RWPE2 (cell line): ENCODE measurements at regions not wholly inside any gene's neighbourhood (a gene's known extent, or its start where the extent isn't known, plus 50 kb on each side); places are given as distances from the start of the nearest gene placed in this dataset.

ENCODE experiments used
- ATAC-seq: fragments of 200-7000 bp; cut with Tn5 transposase; 3 replicates; pipeline ENCODE4 v1.9.1; 2021; ENCODE audit warnings: low read depth
- DNase-seq: peaks from one replicate; pipeline ENCODE4 v3.0.0-alpha.2; 2020; ENCODE audit warnings: low spot score
- H3K27ac ChIP-seq: fragments of 450-650 bp; 2 replicates; pipeline ENCODE4 v1.5.1; 2017; ENCODE audit warnings: mild to moderate bottlenecking; ENCODE audit not compliant: poor library complexity, severe bottlenecking
- H3K27me3 ChIP-seq: fragments of 250-450 bp; sonication (Bioruptor Pico); 2 replicates; pipeline ENCODE4 v1.5.1; 2021; ENCODE audit warnings: mild to moderate bottlenecking, moderate library complexity; ENCODE audit not compliant: insufficient read depth, poor library complexity, severe bottlenecking
- H3K36me3 ChIP-seq: fragments of 250-450 bp; sonication (Bioruptor Pico); 2 replicates; pipeline ENCODE4 v1.5.1; 2020; ENCODE audit warnings: low read depth, mild to moderate bottlenecking, moderate library complexity
- H3K4me1 ChIP-seq: fragments of 250-450 bp; sonication (Bioruptor Pico); 2 replicates; pipeline ENCODE4 v1.5.1; 2021; ENCODE audit warnings: mild to moderate bottlenecking, moderate library complexity; ENCODE audit not compliant: insufficient read depth, poor library complexity, severe bottlenecking
- H3K4me3 ChIP-seq: fragments of 250-450 bp; sonication (Bioruptor Pico); 2 replicates; pipeline ENCODE4 v1.5.1; 2021; ENCODE audit warnings: mild to moderate bottlenecking, moderate library complexity; ENCODE audit not compliant: severe bottlenecking
- H3K9me3 ChIP-seq: fragments of 250-450 bp; sonication (Bioruptor Pico); 2 replicates; pipeline ENCODE4 v1.5.1; 2021; ENCODE audit warnings: mild to moderate bottlenecking, moderate library complexity; ENCODE audit not compliant: severe bottlenecking
- CTCF ChIP-seq: fragments of 450-650 bp; IDR thresholded peaks from one replicate; pipeline ENCODE4 v1.5.1; 2017; ENCODE audit warnings: mild to moderate bottlenecking, moderate library complexity; ENCODE audit not compliant: poor library complexity, severe bottlenecking

GRCh38 chr6:145420599-145420998 is 314.7 kb downstream of the EPM2A start:
- H3K4me1 ChIP-seq, result no peaks in the 10 kb centered on the region
- ATAC-seq (no peak), DNase-seq (no peak)
- H3K27me3 ChIP-seq, result no peaks in the 10 kb centered on the region
- no peak overlapping the region for H3K4me3 ChIP-seq
- TF ChIP-seq CTCF, result no peak
- H3K36me3 ChIP-seq, result no peaks in the 10 kb centered on the region
- H3K27ac ChIP-seq, result no peak overlapping the region
- H3K9me3 ChIP-seq, result no peaks in the 10 kb centered on the region

DNA sequence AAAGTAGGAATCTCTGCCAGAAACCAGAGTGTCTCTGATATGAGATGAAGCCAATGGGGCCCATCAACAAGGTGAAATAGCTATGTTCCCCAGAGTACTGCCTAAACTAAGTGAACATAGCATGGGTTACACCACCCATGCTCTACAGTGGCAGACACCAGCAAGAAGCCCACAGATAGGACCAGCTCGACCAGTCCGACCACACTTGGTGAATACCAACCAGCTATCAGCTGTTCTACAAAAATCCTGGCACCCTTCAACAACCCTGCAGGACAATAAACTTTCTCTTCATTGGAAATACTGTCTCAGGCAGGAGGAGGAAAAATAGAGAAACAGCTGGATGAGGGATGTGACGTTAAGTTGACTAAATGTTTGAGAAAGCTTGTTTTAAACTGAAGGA is 311.4 kb downstream of the EPM2A start:
- Histone ChIP-seq H3K4me3 (no peak overlapping the region), H3K36me3 (no peaks in the 10 kb centered on the region), H3K4me1 (no peaks in the 10 kb centered on the region), H3K27me3 (no peaks in the 10 kb centered on the region), H3K27ac (no peak overlapping the region), H3K9me3 (no peaks in the 10 kb centered on the region)
- ATAC-seq (no peak), DNase-seq (no peak)
- no peak for TF ChIP-seq CTCF

DNA sequence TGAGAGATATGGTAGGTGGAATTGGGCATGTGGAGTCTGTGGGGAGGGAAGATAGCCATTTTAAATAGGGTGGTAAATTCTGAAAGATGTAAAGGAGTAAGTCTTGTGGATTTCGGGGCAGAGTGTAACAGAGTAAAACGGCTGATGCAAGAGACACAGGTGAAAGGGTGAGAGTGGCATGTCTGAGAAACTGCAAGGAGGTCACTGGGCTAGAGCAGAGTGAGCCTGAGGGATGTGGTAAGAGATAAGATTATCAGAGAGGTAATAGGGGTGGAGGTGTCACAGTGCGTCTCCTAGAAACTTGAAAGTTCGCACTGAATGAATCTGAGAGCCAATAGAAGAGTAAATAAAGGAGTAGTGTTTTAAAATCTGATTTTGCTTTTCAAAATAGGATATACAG is 308.1 kb downstream of the EPM2A start:
- TF ChIP-seq CTCF, result no peak
- ATAC-seq (no peak), DNase-seq (no peak)
- H3K27me3 ChIP-seq, result no peaks in the 10 kb centered on the region
- no peak overlapping the region for H3K4me3 ChIP-seq
- H3K9me3 ChIP-seq, result no peaks in the 10 kb centered on the region
- no peaks in the 10 kb centered on the region for H3K36me3 ChIP-seq
- H3K4me1 ChIP-seq, result no peaks in the 10 kb centered on the region
- H3K27ac ChIP-seq, result no peak overlapping the region

DNA sequence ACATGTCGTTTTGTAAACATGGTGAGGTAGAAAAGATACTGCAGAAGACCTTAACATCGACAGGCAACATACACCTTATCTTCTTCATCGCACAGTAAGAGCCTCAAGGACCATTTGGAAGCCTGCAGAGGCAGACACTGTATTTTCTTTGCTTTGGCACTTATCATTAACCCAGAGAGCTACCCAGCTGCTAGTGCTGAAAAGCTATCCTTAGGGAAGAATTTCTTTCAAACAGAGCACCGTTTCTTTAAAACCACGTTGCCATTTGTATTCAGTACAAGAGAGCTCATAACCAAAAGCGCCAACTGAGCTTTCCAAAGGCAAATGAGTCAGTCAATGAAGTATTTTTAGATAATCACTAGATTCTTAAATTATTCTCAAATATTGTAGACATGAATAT is 306.6 kb downstream of the EPM2A start:
- Histone ChIP-seq H3K27me3 (no peaks in the 10 kb centered on the region), H3K27ac (no peak overlapping the region), H3K4me1 (no peaks in the 10 kb centered on the region), H3K4me3 (no peak overlapping the region), H3K9me3 (no peaks in the 10 kb centered on the region), H3K36me3 (no peaks in the 10 kb centered on the region)
- DNase-seq, result no peak
- TF ChIP-seq CTCF, result no peak
- no peak for ATAC-seq

GRCh38 chr6:145442110-145442509 is 293.2 kb downstream of the EPM2A start:
- no peaks in the 10 kb centered on the region for H3K36me3 ChIP-seq
- TF ChIP-seq CTCF, result no peak
- no peaks in the 10 kb centered on the region for H3K27me3 ChIP-seq
- H3K4me1 ChIP-seq, result no peaks in the 10 kb centered on the region
- DNase-seq, result no peak
- H3K4me3 ChIP-seq, result no peak overlapping the region
- H3K9me3 ChIP-seq, result peaks cover 4% of the 10 kb centered on the region
- H3K27ac ChIP-seq, result no peak overlapping the region
- no peak for ATAC-seq
